ENCODE measurements at regions not wholly inside any gene's neighbourhood (a gene's known extent, or its start where the extent isn't known, plus 50 kb on each side); places are given as distances from the start of the nearest gene placed in this dataset.

- TF ChIP-seq ARID4B (CRISPR knock-in tag; IDR thresholded peaks at IDR 0.05; ENCODE audit: borderline replicate concordance) (no peak), ZBTB43 (CRISPR knock-in tag; IDR thresholded peaks at IDR 0.05) (no peak), NFE2L1 (CRISPR knock-in tag; IDR thresholded peaks at IDR 0.05) (no peak), FOXJ3 (CRISPR knock-in tag; IDR thresholded peaks at IDR 0.05; ENCODE audit: borderline replicate concordance) (no peak), ZNF425 (CRISPR knock-in tag; conservative IDR thresholded peaks at IDR 0.05) (no peak), GABPB1 (CRISPR knock-in tag; IDR thresholded peaks at IDR 0.05) (no peak), TEAD1 (CRISPR knock-in tag; IDR thresholded peaks at IDR 0.05) (no peak), ZBTB21 (CRISPR knock-in tag; IDR thresholded peaks at IDR 0.05; ENCODE audit: borderline replicate concordance) (no peak), NR3C1 (CRISPR knock-in tag; conservative IDR thresholded peaks at IDR 0.05; ENCODE audit: low read depth) (no peak), GTF2I (CRISPR knock-in tag; conservative IDR thresholded peaks at IDR 0.05) (no peak), ESRRA (CRISPR knock-in tag; IDR thresholded peaks at IDR 0.05; ENCODE audit: borderline replicate concordance) (no peak), FOXP1 (CRISPR knock-in tag; IDR thresholded peaks at IDR 0.05; ENCODE audit: borderline replicate concordance) (no peak), CBFB (CRISPR knock-in tag; IDR thresholded peaks at IDR 0.05; ENCODE audit: low read depth) (no peak)
Measured at GRCh38 chr2:198775737-198776136, 682.0 kb downstream of the SATB2 start (continued).

GRCh38 chr2:198774576-198774975, 683.2 kb downstream of the SATB2 start:
- H3K9me3 Mint-ChIP-seq = no peaks in the 10 kb centered on the region
- H3K36me3 Mint-ChIP-seq = no peaks in the 10 kb centered on the region
- ATAC-seq (no peak), DNase-seq (ENCODE audit: low spot score) (no peak)
- ChIA-PET POLR2A (no interaction called here), CTCF (no interaction called here)
- no peaks in the 10 kb centered on the region; the same call in 1 of the 2 replicates for H3K27me3 Mint-ChIP-seq (ENCODE audit: low read depth)
- H3K27ac Mint-ChIP-seq = no peak overlapping the region
- H3K4me3 Mint-ChIP-seq = no peak overlapping the region
- H3K4me1 Mint-ChIP-seq = peaks cover 14% of the 10 kb centered on the region
- TF ChIP-seq PRRX2 (CRISPR knock-in tag; IDR thresholded peaks at IDR 0.05) (no peak), ERG (CRISPR knock-in tag; IDR thresholded peaks at IDR 0.05) (no peak), FOXP4 (CRISPR knock-in tag; IDR thresholded peaks at IDR 0.05) (no peak), IRF2 (CRISPR knock-in tag; IDR thresholded peaks at IDR 0.05; ENCODE audit: borderline replicate concordance, low read depth) (no peak), NR1H2 (CRISPR knock-in tag; IDR thresholded peaks at IDR 0.05) (no peak), ZNF512 (CRISPR knock-in tag; IDR thresholded peaks at IDR 0.05; ENCODE audit: borderline replicate concordance) (no peak), CREB1 (CRISPR knock-in tag; IDR thresholded peaks at IDR 0.05) (no peak), SMAD3 (CRISPR knock-in tag; IDR thresholded peaks at IDR 0.05; ENCODE audit: borderline replicate concordance) (no peak), ZMAT4 (CRISPR knock-in tag; IDR thresholded peaks at IDR 0.05) (no peak), ATF6 (CRISPR knock-in tag; IDR thresholded peaks at IDR 0.05) (no peak)

All from WTC11 (cell line).